ENCODE measurements at regions not wholly inside any gene's neighbourhood (a gene's known extent, or its start where the extent isn't known, plus 50 kb on each side); places are given as distances from the start of the nearest gene placed in this dataset.

DNA sequence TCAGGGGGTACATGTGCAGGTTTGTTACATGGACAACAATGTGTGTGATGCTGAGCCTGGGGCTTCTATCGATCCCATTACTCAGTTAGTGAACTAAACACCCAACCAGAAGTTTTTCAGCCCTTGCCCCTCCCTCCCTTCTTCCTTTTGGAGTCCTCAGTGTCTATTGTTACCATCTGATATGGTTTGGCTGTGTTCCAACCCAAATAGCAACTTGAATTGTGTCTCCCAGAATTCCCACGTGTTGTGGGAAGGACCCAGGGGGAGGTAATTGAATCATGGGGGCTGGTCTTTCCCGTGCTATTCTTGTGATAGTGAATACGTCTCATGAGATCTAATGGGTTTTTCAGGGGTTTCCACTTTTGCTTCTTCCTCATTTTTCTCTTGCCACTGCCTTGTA, 186.3 kb downstream of the AEBP2 start:
- DNase-seq (ENCODE audit: low read depth, low spot score): peak; percentile 39

- DNase-seq (ENCODE audit: low read depth, low spot score): no peak
Measured at GRCh38 chr12:19627719-19628118, 188.4 kb downstream of the AEBP2 start.

DNA sequence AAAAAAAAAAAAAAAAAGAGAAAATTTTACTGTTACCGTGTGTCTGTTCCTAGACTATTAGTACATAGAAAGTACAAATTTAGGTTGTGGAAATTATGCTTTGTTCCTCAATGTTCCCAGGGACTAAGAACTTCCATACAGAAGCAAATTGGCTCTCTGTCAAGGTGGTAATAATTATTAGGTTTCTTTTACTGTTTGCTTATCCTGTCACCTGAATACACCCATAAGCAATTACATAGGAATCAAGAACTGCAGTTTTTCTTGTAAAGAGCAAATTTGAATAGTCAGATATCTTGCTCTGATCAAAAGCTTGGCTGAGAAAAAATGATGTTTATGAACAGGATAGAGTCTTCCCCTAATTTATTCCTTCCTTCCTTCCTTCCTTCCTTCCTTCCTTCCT, 191.2 kb downstream of the AEBP2 start:
- DNase-seq (ENCODE audit: low read depth, low spot score): no peak

- DNase-seq (ENCODE audit: low read depth, low spot score): no peak
Measured at GRCh38 chr12:19633194-19633593, 193.9 kb downstream of the AEBP2 start.

DNA sequence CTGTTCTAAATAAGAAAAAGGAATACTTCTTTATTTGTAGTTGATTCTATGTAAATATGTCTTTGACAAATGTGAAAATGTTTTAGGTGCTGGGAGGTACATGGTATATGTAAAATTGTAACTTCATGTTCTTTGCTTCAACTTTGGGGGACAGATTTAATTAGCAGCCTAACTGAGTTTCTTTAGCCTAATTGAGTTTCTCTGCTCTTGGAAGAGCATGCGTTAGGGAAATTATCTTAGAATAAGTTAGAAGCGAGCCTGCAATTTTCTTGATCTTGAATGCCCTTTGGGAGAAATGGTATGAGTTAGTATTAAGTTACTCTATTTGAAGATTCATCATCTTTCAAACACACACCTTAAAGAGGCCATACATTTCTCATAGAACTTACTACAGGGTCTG, 194.3 kb downstream of the AEBP2 start:
- no peak for DNase-seq (ENCODE audit: low read depth, low spot score)

DNA sequence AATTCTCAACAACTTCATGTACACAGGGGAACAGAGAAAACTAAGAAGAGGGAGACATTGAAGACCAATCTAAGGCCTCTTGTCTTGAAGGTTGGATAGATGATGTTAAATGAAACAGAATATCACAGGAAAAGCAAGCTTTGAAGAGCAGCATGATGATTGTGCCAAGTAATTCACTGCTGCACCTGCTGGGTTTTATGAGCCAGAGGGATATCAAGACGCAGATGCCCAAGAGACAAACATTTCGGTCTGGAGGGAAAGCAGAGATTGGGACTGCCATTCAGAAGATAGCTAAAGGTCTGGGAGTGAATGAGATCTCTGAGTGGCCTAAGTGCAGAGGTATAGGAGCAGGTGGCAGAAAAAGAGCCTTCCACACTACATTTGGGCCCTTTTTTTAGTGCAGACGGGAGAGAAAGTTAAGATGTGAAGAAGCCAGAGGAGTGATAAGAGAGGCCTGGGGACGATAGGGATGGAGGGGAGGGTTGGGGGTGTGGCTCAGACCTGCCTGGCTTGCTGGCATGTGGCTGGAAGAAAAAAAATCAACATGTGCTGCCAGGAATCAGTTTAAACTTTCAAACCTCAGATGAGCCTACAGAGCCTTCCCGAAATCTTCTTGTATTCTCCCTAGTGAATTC, 200.6 kb downstream of the AEBP2 start:
- no peak for DNase-seq (ENCODE audit: low read depth, low spot score)

DNA sequence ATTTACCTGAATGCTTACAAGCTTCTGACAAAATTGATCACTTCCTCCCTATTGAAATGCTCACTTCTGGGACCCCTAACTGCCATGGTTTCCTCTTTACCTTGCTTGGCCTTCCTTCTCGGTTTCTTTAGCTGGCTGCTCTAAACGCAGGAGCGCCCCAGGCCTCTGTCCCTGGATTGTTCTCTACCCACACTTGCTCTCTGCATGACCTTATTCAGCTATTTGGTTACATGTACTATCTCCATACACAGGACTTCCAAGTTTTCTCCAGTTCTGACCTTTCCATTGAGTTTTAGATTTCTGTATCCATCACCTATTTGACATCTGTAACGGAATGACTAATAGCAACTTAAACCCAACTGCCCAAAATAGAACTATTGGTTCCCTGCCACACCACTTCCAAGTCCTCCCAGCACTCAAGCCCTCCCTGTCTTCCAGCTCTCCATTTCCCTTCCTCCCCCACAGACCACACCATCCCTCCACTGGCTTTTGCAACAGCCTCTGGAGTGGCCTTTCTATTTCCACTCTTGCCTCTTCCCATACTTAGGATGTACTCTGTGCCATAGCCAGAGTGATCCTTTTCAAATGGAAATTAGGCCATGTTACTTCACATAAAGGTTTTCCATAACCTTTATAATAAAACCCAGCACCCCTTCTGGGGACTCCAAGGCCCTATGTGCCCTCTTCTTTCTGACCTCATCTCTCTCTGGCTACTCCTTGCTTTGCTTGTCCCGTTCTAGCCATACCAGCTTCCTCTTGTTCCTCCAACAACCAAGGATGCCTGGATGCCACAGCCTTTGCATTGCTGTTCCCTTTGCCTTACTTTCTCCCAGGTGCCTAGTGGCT, 202.2 kb downstream of the AEBP2 start:
- peak; percentile 4 for DNase-seq (ENCODE audit: low read depth, low spot score)

DNA sequence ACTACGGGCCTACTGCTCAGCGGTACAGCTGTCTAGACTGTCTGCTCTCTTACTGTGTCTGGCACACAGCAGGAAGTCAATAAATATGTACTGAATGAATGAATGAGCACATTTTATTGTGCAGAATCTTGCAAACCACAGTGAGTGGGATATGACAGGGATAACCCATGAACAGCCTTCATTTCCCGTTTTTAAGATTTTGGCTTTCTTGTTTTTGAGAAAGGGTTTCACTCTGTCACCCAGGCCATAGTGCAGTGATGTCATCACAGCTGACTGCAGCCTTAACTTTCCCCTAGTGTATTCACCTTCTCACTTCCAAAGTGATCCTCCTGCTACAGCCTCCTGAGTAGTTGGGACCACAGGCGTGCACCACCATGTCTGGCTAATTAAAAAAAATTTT, 203.1 kb downstream of the AEBP2 start:
- no peak for DNase-seq (ENCODE audit: low read depth, low spot score)

DNA sequence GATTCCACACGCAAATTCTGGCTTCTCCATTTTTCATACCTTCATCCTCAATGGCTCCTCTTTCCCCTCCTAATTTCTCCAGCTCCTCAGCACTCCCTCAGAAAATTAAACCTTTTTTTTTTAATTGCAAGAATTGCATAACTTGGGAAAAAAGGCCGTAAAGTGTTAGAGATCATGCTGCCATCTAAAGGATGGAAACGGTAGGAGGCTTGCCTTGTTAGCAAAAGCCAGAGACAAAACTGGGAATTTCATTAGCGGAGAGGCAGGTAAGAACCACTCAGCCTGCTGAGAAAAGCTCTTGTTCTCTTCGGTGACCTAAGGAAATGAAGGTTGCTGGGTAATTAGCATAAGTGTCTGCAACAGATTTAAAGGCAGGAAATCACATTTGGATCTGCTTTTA, 204.3 kb downstream of the AEBP2 start:
- DNase-seq (ENCODE audit: low read depth, low spot score): peak; percentile 73

DNA sequence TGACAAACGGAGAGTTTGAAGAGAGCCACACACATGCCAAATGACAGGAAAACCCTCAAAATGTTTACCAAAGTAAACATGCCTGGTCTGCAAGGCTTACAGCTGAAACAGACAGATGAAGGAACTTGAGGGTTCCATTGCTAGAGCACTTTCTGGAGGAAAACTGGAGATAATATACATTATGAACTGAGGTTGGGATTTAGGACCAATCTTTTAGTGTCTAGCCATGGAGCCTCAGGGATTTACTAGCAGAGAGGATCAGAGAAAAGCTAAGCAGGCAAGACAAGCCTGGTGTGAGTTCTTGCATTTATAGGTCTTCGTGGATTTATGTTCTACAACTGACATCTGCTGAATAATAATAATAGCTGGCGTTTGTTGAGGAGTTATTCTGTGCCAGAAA, 205.3 kb downstream of the AEBP2 start:
- no peak for DNase-seq (ENCODE audit: low read depth, low spot score)

DNA sequence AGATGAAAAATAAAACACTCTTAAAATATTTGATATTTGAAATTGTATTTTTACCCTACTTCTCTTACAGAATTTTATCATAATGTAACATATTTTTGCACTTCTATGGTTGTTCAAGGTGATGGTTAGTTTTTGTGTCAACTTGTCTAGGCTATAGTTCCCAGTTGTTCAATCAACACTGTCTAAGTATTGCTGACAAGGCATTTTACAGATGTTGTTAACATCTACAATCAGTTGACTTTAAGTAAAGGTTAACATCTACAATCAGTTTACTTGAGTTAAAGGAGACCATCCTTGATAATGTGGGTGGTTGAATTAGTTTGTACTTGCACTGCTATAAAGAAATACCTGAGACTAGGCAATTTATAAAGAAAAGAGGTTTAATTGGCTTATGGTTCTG, 206.5 kb downstream of the AEBP2 start:
- DNase-seq (ENCODE audit: low read depth, low spot score): no peak

GRCh38 chr12:19646599-19646998, 207.3 kb downstream of the AEBP2 start:
- DNase-seq (ENCODE audit: low read depth, low spot score): no peak

- DNase-seq (ENCODE audit: low read depth, low spot score): no peak
Measured at GRCh38 chr12:19647806-19648556, 208.7 kb downstream of the AEBP2 start.

- DNase-seq (ENCODE audit: low read depth, low spot score): no peak
Measured at GRCh38 chr12:19648591-19648990, 209.3 kb downstream of the AEBP2 start.

DNA sequence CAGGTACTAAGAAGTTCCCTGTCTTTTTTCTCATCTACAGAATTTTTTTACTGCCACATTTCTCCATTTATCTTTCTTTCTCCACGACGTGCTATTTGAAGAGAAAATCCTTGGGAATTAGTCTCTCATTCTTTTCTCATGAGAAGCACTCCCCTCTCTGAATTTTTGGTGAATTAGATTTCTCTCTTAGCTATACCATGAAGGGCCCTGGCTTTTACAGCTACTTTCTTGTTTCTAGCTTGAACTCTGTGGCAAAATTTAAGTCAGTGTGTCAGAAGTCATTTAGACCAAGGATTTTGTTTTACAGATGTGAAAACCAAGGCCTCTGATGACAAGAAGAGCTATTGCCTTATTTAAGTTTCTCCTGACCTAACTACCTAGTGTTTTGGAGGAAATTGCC, 213.1 kb downstream of the AEBP2 start:
- DNase-seq (ENCODE audit: low read depth, low spot score): no peak

- DNase-seq (ENCODE audit: low read depth, low spot score): no peak
Measured at GRCh38 chr12:19654650-19655376, 215.5 kb downstream of the AEBP2 start.

GRCh38 chr12:19657118-19657731, 217.9 kb downstream of the AEBP2 start:
- no peak for DNase-seq (ENCODE audit: low read depth, low spot score)

DNA sequence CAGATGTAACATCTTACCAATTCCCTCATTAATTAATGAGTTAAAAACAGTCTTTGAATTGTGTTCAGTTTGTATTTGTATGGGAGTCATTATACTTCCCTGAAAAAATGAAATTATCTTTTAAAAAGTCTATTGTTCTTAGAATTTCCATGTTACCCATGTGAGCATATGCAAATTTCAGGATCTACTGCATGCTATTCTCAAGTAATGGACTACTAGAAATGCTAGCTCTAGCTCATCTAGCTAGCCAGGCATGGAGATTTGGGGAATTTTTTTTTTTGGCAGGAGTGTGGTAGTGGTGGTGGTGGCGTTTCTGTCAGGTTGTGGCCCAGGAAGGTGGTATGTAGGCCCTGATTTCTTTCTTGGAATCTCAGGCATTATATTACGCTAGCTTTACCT, 218.4 kb downstream of the AEBP2 start:
- no peak for DNase-seq (ENCODE audit: low read depth, low spot score)

DNA sequence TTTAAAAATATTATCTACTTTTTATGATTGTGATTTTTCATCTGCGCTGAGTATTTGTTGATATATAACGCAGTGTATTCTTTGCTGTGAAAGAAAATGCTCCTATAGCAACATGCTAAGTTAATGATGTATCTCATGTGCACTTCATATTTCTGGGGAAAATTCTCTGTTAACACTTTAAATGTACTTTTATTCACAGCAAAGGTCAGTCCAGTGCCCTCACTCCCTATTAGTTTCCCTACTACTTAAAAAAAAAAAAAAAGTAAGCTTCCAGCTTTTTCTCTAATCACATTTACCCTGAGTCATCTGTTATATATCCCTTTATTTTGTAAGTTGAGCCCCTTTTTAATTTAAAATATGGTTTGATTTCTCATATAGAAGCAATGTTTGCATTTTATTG, 219.8 kb downstream of the AEBP2 start:
- DNase-seq (ENCODE audit: low read depth, low spot score): no peak

GRCh38 chr12:19659501-19659900, 220.2 kb downstream of the AEBP2 start:
- no peak for DNase-seq (ENCODE audit: low read depth, low spot score)

DNA sequence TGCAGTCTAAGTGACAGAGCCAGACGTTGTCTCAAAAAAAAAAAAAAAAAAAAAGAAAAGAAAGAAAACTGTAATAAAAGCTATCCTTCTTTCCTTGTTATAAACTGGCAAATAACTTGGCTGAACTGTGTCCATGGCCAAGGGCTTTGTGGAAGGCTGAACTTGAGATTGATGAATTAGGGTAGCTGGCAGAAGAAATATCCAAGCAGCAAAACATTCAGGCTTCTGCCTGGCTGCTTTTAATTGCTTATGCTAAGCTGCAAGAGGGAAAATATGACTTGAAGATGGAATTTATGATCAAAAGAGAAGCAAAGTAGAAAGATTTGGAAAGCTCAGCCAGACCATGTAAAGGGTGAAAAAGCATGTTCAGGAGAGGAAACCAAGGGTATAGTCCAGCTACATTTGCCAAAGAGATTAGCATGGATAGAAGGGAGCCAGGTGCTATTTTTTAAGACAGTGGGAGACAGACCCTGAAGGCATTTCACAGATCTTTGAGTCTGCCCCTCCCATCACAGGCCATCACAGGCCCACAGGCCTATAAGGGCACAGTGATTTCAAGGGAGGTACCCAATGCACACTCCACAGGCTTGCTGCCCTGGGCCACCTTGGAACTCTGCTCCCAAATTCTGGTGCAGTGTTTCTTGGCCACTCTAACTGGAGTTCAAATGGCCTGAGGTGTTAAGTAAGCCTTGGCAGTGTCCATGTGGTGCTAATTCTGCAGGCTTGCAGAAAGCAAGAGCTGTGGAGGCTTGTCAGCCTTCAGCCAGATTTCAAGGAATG, 226.0 kb downstream of the AEBP2 start:
- no peak for DNase-seq (ENCODE audit: low read depth, low spot score)
